ENCODE measurements at regions not wholly inside any gene's neighbourhood (a gene's known extent, or its start where the extent isn't known, plus 50 kb on each side); places are given as distances from the start of the nearest gene placed in this dataset.

DNA sequence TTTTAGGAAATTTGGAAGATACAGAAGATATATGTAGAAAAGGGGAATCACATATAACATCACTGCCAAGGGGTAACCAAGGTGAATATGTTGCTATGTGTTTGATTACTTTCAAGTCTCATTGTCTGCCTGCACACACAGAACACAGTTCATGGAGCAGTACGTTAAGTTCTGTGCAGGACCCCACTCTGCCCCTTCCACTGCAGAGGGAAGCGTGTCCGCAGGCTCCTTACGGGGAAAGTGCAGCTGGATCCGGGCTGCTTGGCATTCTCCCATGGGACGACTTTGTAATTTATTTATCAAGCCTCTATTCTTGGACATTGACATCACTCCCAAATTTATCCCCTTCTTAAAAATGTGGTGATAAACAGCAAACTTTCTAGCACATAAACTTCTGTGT is 226.8 kb downstream of the FOXL1 start:
- H3K36me3 Mint-ChIP-seq (ENCODE audit: insufficient read depth): no peaks in the 10 kb centered on the region
- TF ChIP-seq, protein P1, sequence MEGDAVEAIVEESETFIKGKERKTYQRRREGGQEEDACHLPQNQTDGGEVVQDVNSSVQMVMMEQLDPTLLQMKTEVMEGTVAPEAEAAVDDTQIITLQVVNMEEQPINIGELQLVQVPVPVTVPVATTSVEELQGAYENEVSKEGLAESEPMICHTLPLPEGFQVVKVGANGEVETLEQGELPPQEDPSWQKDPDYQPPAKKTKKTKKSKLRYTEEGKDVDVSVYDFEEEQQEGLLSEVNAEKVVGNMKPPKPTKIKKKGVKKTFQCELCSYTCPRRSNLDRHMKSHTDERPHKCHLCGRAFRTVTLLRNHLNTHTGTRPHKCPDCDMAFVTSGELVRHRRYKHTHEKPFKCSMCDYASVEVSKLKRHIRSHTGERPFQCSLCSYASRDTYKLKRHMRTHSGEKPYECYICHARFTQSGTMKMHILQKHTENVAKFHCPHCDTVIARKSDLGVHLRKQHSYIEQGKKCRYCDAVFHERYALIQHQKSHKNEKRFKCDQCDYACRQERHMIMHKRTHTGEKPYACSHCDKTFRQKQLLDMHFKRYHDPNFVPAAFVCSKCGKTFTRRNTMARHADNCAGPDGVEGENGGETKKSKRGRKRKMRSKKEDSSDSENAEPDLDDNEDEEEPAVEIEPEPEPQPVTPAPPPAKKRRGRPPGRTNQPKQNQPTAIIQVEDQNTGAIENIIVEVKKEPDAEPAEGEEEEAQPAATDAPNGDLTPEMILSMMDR (IDR thresholded peaks at IDR 0.05; ENCODE audit: unreplicated experiment): no peak
- DNase-seq (ENCODE audit: low spot score, unreplicated experiment): no peak
- H3K27me3 Mint-ChIP-seq: peaks cover 82% of the 10 kb centered on the region
- no peak overlapping the region for H3K4me3 Mint-ChIP-seq (ENCODE audit: low read depth)
- H3K9me3 Mint-ChIP-seq (ENCODE audit: low read depth): no peaks in the 10 kb centered on the region
- H3K27ac Mint-ChIP-seq: no peak overlapping the region
- H3K4me1 Mint-ChIP-seq (ENCODE audit: low read depth): peaks cover 1% of the 10 kb centered on the region

- Mint-ChIP-seq H3K27me3 (peaks cover 82% of the 10 kb centered on the region), H3K27ac (no peak overlapping the region), H3K4me1 (ENCODE audit: low read depth) (peaks cover 1% of the 10 kb centered on the region), H3K4me3 (ENCODE audit: low read depth) (no peak overlapping the region), H3K9me3 (ENCODE audit: low read depth) (no peaks in the 10 kb centered on the region), H3K36me3 (ENCODE audit: insufficient read depth) (no peaks in the 10 kb centered on the region)
- no peak for DNase-seq (ENCODE audit: low spot score, unreplicated experiment)
- TF ChIP-seq, protein P1 (IDR thresholded peaks at IDR 0.05; ENCODE audit: unreplicated experiment): no peak
These were observed 228.0 kb downstream of the FOXL1 start for GRCh38 chr16:86806181-86806837.

DNA sequence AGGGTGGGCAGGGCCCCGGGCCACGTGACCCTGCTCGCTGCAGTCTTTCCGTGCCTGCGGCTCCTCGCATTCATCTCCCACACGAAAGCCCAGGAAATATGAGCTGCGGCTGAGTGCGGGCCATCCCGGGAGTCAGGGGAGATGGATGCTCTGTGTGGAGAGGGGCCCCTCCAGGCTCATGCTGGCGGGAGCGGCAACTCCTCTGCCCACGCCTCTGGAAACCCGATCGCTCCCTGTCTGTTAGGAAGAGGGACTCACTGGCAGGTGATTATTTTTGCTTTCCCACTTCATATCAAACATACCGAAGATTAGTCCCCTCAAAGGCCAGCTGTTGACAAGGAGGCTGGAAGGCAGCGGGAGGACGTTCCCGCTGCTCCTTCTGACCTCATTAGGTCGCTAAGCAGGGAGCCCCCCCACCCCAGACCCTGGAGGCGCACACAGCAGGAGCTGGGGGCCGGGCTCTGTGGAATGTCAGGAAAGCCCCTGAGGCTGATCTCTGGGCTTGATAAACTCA is 228.5 kb downstream of the FOXL1 start:
- H3K4me3 Mint-ChIP-seq (ENCODE audit: low read depth): peak overlapping the region; percentile 14

DNA sequence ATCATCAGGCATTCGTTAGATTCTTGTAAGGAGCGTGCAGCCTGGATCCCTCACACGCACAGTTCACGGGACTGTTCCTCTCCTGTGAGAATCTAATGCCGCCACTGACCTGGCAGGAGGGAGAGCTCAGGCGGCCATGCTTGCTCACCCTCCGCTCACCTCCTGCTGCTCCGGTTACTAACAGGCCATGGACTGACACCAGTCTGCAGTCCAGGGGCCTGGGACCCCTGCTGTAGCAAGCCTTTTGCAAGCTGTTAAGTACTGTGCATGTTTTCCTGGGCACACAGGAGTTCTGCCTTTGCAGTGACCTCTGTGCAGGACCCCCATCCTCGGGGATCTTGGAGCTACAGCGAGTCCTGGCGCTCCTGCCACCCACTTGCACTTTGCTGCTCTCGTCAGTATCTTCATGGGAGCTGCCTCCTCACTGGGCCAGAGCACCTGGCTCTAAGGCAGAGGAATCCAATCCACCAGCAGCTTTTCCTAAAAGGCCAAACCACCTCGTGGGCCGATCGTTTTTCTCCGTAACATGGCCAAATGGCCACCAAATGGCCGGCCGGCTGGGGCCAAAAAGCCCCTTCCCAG is 230.6 kb downstream of the FOXL1 start:
- Mint-ChIP-seq H3K4me3 (ENCODE audit: low read depth) (no peak overlapping the region), H3K27me3 (peaks cover 77% of the 10 kb centered on the region)
- TF ChIP-seq, protein P1 (IDR thresholded peaks at IDR 0.05; ENCODE audit: unreplicated experiment): no peak

More for the DNA sequence above, 228.5 kb downstream of the FOXL1 start:
- no peak for DNase-seq (ENCODE audit: low spot score, unreplicated experiment)
- TF ChIP-seq, protein P1 (IDR thresholded peaks at IDR 0.05; ENCODE audit: unreplicated experiment): no peak
- peaks cover 1% of the 10 kb centered on the region for H3K4me1 Mint-ChIP-seq (ENCODE audit: low read depth)
- peaks cover 86% of the 10 kb centered on the region for H3K27me3 Mint-ChIP-seq
- H3K9me3 Mint-ChIP-seq (ENCODE audit: low read depth): no peaks in the 10 kb centered on the region
- no peaks in the 10 kb centered on the region for H3K36me3 Mint-ChIP-seq (ENCODE audit: insufficient read depth)
- peak overlapping the region; percentile 29 for H3K27ac Mint-ChIP-seq

GRCh38 chr16:86809458-86809955 is 231.2 kb downstream of the FOXL1 start:
- H3K4me3 Mint-ChIP-seq (ENCODE audit: low read depth): no peak overlapping the region
- no peaks in the 10 kb centered on the region for H3K9me3 Mint-ChIP-seq (ENCODE audit: low read depth)
- peaks cover 73% of the 10 kb centered on the region for H3K27me3 Mint-ChIP-seq
- peaks cover 1% of the 10 kb centered on the region for H3K4me1 Mint-ChIP-seq (ENCODE audit: low read depth)
- H3K27ac Mint-ChIP-seq: no peak overlapping the region
- no peaks in the 10 kb centered on the region for H3K36me3 Mint-ChIP-seq (ENCODE audit: insufficient read depth)
- no peak for DNase-seq (ENCODE audit: low spot score, unreplicated experiment)
- TF ChIP-seq, protein P1 (IDR thresholded peaks at IDR 0.05; ENCODE audit: unreplicated experiment): no peak

More for the DNA sequence above, 230.6 kb downstream of the FOXL1 start:
- DNase-seq (ENCODE audit: low spot score, unreplicated experiment): no peak
- no peaks in the 10 kb centered on the region for H3K9me3 Mint-ChIP-seq (ENCODE audit: low read depth)
- no peak overlapping the region for H3K27ac Mint-ChIP-seq
- H3K36me3 Mint-ChIP-seq (ENCODE audit: insufficient read depth): no peaks in the 10 kb centered on the region
- peaks cover 1% of the 10 kb centered on the region for H3K4me1 Mint-ChIP-seq (ENCODE audit: low read depth)
